ENCODE measurements at regions not wholly inside any gene's neighbourhood (a gene's known extent, or its start where the extent isn't known, plus 50 kb on each side); places are given as distances from the start of the nearest gene placed in this dataset.
A peak's percentile ranks its signal among the peaks of the same experiment; 100 is the strongest.

DNA sequence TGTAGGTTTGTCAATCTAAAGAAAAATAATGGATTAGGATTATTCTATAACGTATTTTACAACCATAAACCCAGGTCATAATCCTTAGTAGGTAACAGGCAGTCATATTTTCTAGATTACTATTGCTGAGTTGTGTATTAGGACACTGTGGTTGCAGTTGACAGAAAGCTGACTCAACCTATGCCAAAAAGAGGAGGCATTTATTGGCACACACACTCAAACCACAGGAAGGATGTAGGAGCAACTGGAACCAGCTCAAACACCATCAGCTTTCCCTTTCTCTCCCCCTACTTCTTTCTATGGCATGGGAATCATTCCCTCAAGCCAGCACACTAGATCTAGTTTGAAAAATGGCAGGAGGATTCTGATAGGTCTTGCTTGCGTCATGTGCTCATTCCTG lies 136.4 kb upstream of the FAM9C start:
- ATAC-seq (no peak), DNase-seq (no peak)
- no peak overlapping the region for H3K4me3 Mint-ChIP-seq
- H3K27me3 Mint-ChIP-seq (ENCODE audit: low read depth), result no peaks in the 10 kb centered on the region
- H3K9me3 Mint-ChIP-seq, result no peaks in the 10 kb centered on the region
- H3K4me1 Mint-ChIP-seq (ENCODE audit: low read depth), result peaks cover 4% of the 10 kb centered on the region
- H3K36me3 Mint-ChIP-seq (ENCODE audit: insufficient read depth), result no peaks in the 10 kb centered on the region

DNA sequence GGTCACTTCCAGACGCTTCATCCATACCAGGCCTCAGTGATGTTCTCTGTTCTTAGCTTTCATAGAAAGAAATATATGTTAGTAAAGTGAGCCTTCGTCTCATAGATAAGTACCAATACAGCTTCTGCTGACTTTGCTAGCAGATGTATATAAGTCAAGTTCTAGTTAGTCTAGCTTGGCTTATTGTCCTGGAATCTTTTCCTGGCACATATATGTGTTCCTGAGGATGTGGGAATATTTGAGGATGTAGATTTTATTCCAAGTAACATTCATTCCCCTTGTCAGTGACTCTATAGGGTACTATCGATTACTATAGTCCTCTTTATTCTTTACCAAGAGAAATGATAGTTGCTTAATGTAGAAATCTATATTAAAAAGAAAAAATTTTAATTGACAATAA lies 135.2 kb upstream of the FAM9C start:
- Mint-ChIP-seq H3K4me1 (ENCODE audit: low read depth) (peaks cover 4% of the 10 kb centered on the region), H3K27me3 (ENCODE audit: low read depth) (no peaks in the 10 kb centered on the region), H3K9me3 (no peaks in the 10 kb centered on the region), H3K4me3 (no peak overlapping the region), H3K36me3 (ENCODE audit: insufficient read depth) (no peaks in the 10 kb centered on the region)
- no peak for ATAC-seq
- no peak for DNase-seq

DNA sequence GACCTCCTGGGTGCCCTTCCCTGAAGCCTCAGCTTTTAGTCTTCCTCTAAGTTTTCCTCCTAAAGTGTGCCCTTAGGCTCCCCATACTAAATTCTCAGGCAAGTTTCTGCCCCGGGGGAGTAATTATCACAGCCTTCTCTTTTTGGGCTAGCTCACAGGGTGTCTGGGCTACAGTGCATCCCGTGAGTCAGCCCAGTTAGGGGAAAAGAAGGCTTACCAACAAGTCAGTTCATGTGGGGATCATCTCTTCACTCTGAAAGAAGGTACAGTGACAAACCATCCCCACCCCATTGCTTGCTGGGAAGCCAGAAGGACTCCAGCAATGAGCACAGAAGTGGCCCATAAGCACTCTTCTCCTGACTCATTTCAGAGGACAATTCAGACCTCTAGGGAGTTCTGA lies 134.7 kb upstream of the FAM9C start:
- ATAC-seq, result no peak
- no peak for DNase-seq
- no peaks in the 10 kb centered on the region for H3K27me3 Mint-ChIP-seq (ENCODE audit: low read depth)
- no peak overlapping the region for H3K4me3 Mint-ChIP-seq
- H3K4me1 Mint-ChIP-seq (ENCODE audit: low read depth), result peaks cover 4% of the 10 kb centered on the region
- no peaks in the 10 kb centered on the region for H3K36me3 Mint-ChIP-seq (ENCODE audit: insufficient read depth)
- H3K9me3 Mint-ChIP-seq, result no peaks in the 10 kb centered on the region

DNA sequence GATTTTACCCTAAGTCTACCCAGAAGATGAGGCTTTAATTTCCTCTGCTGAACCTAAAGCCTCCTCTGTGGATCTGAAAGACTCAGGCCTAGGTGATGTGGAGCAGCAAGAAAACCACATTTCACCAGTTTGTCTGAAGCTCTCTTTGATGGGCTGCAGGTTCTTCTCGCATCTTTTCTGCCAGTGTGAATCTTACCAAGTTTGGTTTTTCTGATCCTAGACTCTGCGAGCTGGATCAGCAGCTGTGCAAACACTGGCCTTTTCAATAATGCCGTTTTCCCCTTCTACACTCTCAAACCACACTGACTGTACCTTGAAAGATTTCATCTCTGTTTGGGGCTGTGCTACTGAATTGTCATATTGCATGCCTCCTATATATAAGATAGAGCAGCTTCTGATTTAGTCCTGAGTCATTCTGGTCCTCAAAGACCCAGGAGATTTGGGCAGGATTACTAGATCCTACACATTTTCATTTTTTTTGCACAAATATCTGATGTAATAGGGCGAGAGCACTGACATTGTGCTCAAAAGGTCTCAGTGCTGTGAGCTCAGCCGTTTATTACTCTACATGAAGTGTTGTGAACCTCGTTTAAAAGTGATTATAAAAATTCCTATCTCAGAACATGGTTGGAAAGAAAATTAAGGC lies 133.6 kb upstream of the FAM9C start:
- H3K4me3 Mint-ChIP-seq, result no peak overlapping the region
- no peaks in the 10 kb centered on the region for H3K9me3 Mint-ChIP-seq
- no peaks in the 10 kb centered on the region for H3K27me3 Mint-ChIP-seq (ENCODE audit: low read depth)
- DNase-seq, result no peak
- peaks cover 4% of the 10 kb centered on the region for H3K4me1 Mint-ChIP-seq (ENCODE audit: low read depth)
- ATAC-seq, result no peak
- no peaks in the 10 kb centered on the region for H3K36me3 Mint-ChIP-seq (ENCODE audit: insufficient read depth)

DNA sequence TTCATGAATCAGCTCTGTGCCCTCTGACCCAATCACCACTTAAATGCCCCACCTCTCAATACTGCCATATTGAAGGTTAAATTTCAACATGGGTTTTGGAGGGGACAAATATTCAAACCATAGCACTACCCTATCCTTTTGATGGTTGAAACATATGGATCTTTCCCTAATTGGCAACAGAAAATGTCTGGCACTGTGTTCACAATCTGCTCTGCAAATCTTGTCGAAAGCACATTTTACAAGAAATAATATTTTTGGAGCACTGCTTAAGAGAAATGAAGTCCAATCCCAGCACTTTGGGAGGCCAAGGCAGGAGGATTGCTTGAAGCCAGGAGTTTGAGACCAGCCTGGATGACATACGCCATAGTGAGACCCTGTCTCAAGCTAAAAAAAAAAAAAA lies 130.6 kb upstream of the FAM9C start:
- no peaks in the 10 kb centered on the region for H3K27me3 Mint-ChIP-seq (ENCODE audit: low read depth)
- H3K9me3 Mint-ChIP-seq, result no peaks in the 10 kb centered on the region
- ATAC-seq (no peak), DNase-seq (no peak)
- no peaks in the 10 kb centered on the region for H3K36me3 Mint-ChIP-seq (ENCODE audit: insufficient read depth)
- no peak overlapping the region for H3K4me3 Mint-ChIP-seq
- peaks cover 4% of the 10 kb centered on the region for H3K4me1 Mint-ChIP-seq (ENCODE audit: low read depth)

DNA sequence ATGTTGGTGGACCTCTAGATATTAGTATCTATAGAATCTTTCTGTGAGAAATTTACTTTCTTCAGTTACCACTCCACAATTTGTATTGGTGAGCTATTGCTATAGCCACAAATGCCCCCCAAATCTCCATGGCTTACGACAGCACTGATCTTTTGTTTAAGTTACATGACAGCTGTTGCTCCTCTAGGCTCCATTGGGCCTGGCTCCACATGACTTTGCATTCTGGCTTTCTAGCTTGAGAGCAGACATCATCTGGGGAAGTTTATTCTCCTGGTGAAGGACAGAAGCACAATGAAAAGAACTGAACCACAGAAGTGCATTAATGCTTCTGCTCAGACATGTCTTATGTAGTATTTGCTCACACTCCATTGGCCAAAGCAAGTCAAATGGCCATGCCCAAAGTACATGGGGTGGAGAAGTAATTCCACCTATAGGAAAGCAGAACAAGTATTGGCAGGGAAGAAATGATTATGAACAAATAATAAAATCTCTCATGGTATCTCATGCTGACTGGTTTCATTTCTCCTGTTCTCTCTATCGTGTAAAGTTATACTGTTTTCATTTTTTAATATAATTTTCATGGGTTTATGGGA lies 126.6 kb upstream of the FAM9C start:
- Mint-ChIP-seq H3K36me3 (ENCODE audit: insufficient read depth) (peaks cover 2% of the 10 kb centered on the region), H3K9me3 (no peaks in the 10 kb centered on the region), H3K4me3 (no peak overlapping the region), H3K4me1 (ENCODE audit: low read depth) (peaks cover 18% of the 10 kb centered on the region), H3K27me3 (ENCODE audit: low read depth) (no peaks in the 10 kb centered on the region)
- no peak for DNase-seq
- ATAC-seq, result no peak

DNA sequence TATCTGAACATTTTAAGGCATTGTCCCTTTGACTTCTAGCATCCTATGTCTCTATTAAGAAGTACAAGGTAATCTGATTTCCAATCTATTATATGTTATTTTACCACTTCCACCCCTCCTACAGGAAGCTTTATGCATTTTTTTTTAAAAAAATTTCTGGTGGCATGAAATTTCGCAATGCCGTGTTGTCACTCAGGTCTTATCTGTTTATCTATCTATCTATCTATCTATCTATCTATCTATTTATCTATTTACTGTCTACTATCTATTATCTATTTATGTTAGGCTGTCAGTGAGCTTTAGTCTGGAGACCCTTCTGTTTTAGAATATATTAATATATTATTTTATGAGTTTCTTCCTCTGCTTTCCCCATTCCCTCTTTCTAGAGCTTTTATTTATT lies 125.3 kb upstream of the FAM9C start:
- H3K36me3 Mint-ChIP-seq (ENCODE audit: insufficient read depth), result peaks cover 2% of the 10 kb centered on the region
- peaks cover 18% of the 10 kb centered on the region for H3K4me1 Mint-ChIP-seq (ENCODE audit: low read depth)
- H3K9me3 Mint-ChIP-seq, result no peaks in the 10 kb centered on the region
- ATAC-seq (no peak), DNase-seq (no peak)
- no peaks in the 10 kb centered on the region for H3K27me3 Mint-ChIP-seq (ENCODE audit: low read depth)
- H3K4me3 Mint-ChIP-seq, result no peak overlapping the region

DNA sequence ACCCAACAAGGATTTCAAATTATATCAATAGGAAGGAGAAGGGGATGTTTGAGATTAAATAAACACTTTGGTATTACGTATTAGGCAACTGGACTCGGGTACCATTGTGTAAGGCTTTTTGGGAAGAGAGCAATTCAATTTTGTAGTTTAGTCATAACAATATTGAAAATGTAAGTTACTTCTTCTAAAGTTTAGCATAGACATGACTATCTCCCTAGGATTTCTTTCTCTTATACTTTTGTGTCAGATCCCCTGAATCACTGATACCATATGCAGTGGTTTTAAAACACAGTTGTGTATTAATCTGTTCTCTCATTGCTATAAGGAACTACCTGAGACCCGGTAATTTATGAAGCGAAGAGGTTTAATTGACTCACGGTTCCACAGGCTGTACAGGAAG lies 123.8 kb upstream of the FAM9C start:
- DNase-seq (no peak), ATAC-seq (peak; percentile 69 to 71)
- peaks cover 2% of the 10 kb centered on the region for H3K36me3 Mint-ChIP-seq (ENCODE audit: insufficient read depth)
- H3K4me3 Mint-ChIP-seq, result peak overlapping the region; percentile 29
- H3K9me3 Mint-ChIP-seq, result no peaks in the 10 kb centered on the region
- no peaks in the 10 kb centered on the region for H3K27me3 Mint-ChIP-seq (ENCODE audit: low read depth)
- peaks cover 18% of the 10 kb centered on the region for H3K4me1 Mint-ChIP-seq (ENCODE audit: low read depth)

DNA sequence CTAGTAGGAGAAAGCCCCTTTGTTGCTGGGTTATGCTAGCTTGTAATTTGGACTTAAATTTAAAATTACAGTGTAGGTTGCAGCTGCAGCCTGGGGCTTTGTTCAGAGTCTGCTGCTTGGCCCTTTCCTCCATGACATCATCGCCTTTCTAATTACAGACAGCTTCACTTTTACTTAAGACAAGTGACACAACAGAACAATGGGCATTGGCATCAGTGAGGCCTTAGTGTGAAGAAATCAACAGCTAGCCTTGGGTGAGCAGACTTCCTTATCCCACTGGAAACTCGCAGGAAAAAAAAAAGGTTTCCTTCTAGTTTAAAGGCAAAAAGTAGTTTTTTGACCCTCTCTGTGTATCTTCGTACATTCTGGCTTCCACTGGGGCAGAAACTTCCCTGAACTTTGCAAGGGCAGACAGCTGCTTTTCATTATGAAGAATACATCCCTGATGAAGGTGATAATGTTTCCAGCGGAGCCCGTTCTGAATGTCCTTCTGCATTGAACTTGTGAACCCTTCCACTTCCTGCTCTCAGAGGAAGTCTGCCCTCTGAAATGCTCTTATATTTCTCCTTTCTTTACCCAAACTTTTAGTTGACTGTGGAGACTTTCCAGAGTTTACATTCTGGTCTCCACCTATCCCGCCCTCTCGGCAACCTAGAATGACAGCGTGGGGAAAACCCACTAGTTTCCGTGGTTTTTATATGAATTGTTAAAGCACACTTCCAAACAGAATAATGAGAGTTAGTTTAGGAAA lies 123.2 kb upstream of the FAM9C start:
- Mint-ChIP-seq H3K4me3 (peak overlapping the region; percentile 29), H3K4me1 (ENCODE audit: low read depth) (peaks cover 18% of the 10 kb centered on the region), H3K27me3 (ENCODE audit: low read depth) (no peaks in the 10 kb centered on the region), H3K36me3 (ENCODE audit: insufficient read depth) (peaks cover 2% of the 10 kb centered on the region), H3K9me3 (no peaks in the 10 kb centered on the region)
- no peak for DNase-seq
- ATAC-seq, result peak; percentile 55 to 70

DNA sequence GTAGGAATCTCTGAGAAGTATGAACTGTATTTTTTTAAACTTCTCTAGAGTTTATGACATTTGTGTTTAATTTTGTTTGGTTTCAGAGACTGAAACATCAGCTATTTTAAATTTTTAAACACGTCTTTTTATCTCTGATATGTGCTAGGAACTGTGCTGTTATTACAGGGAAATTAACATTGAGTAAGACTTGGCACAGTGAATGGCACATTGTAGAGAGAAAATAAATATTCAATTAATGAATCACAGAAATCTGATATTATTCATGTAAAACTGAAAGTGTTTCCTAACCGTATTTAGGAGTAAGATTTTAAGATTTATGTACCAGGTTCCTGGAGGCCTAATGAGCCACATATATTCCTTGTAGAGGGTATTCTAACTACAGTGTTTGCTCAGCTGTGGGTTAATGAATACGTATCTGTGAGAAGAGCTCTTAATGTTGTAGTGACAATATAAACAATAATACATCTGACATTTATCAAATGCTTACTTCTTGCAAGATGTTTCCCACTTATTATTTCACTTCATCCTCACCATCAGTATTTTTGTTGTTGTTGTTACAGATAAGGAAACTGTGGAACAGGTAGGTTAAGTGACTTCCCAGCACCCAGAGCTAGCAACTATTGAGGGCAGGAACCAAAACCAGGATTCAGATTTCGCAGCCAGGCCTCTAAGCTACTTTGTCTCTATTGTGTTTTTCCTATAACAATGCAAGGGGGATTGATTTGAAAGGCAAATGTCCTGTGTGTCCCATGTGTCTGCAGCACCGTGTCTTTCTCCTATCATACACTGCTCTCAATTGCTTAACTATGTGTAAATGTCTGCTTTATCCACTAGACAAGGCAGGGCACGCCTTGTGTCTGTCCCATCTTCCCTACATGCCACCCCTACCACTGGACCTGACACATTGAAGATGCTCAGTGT lies 121.1 kb upstream of the FAM9C start:
- DNase-seq (no peak), ATAC-seq (no peak)
- Mint-ChIP-seq H3K27me3 (ENCODE audit: low read depth) (no peaks in the 10 kb centered on the region), H3K36me3 (ENCODE audit: insufficient read depth) (peaks cover 2% of the 10 kb centered on the region), H3K4me1 (ENCODE audit: low read depth) (peaks cover 25% of the 10 kb centered on the region), H3K9me3 (no peaks in the 10 kb centered on the region), H3K4me3 (no peak overlapping the region)

DNA sequence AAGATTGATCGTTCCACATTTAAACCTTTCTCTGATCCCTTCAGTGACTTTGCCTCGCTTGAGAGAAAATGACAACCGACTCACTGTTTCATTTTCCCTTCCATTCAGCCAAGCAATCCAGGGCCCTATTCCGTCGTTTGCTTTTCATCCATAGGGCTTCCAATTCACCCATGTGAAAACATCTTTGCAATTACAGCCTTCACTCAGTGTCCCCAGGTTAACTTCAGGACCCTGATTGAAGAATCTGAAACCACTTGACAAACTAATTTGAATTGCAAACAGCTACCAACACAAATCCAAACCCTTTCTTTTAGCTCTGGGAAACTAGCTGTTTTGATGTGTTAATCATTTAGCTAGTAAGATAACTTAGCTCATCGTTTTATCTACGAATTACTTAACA lies 120.2 kb upstream of the FAM9C start:
- Mint-ChIP-seq H3K36me3 (ENCODE audit: insufficient read depth) (peaks cover 2% of the 10 kb centered on the region), H3K27me3 (ENCODE audit: low read depth) (no peaks in the 10 kb centered on the region), H3K4me1 (ENCODE audit: low read depth) (peaks cover 25% of the 10 kb centered on the region), H3K9me3 (no peaks in the 10 kb centered on the region), H3K4me3 (no peak overlapping the region)
- DNase-seq (no peak), ATAC-seq (no peak)

DNA sequence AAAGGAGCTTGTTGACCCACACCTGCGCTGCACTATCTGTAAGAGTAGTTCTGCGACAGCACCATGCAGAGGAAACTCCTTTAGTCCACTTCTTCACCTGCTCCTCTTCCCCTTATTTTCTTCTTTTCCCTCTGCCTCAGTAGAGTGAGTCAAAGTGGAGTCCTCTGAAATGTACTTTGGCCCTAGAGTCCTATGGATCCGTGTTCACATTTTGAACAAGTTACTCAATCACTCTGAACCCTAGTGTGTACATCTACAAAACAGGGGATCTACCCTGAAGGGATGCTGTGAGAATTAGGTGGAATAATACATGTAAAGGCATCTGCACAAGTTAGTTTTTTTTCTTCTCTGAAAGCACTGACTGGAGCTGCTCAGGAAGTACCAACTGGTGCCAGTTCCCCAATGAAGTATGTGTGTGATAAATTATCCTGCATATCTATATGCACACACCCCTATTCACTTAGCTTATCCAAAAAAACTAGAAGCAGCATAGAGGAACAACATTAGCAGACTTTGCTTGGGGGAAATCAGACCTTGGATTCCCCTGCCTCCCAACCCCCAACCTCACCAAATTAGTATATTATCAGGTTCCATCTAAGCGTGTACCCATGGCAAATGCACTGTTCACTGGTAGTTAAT lies 118.5 kb upstream of the FAM9C start:
- Mint-ChIP-seq H3K36me3 (ENCODE audit: insufficient read depth) (no peaks in the 10 kb centered on the region), H3K4me1 (ENCODE audit: low read depth) (peaks cover 14% of the 10 kb centered on the region), H3K9me3 (no peaks in the 10 kb centered on the region), H3K4me3 (no peak overlapping the region), H3K27me3 (ENCODE audit: low read depth) (no peaks in the 10 kb centered on the region)
- DNase-seq (no peak), ATAC-seq (no peak)

DNA sequence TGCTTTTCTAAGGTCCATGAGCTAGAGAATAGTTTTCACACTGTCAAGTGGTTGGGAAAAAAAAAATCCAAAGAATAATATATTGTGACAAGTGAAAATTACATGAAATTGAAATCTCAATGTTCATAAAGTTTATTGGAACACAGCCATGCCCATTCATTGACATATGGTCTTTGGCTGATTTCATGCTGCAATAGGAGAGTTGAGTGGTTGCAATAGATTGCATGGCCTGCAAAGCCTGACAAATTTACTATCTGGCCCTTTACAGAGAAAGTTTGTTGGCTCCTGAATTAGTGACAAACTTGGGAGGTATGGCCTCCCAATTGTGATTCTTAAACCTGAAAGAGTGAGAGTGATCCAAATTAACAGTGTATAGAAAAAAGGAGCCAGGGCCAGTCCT lies 115.5 kb upstream of the FAM9C start:
- H3K4me3 Mint-ChIP-seq, result no peak overlapping the region
- DNase-seq, result no peak
- H3K27me3 Mint-ChIP-seq (ENCODE audit: low read depth), result no peaks in the 10 kb centered on the region
- no peaks in the 10 kb centered on the region for H3K9me3 Mint-ChIP-seq
- H3K4me1 Mint-ChIP-seq (ENCODE audit: low read depth), result peaks cover 7% of the 10 kb centered on the region
- H3K36me3 Mint-ChIP-seq (ENCODE audit: insufficient read depth), result no peaks in the 10 kb centered on the region
- no peak for ATAC-seq

DNA sequence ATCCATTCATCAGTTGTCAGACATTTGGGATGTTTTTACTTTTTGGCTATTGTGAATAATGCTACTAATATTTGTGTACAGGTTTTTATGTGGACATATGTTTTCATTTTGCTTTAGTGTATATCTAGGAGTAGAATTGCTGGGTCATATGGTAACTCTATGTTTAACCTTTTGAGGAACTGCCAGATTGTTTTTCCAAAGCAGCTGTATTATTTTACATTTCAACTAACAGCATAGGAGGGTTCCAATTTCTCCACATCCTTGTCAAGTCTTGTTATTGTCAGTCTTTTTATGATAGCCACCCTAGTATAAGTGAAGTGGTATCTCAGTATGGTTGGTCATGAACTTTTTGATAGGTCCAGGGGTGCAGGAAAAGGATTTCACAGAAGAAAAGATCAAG lies 114.5 kb upstream of the FAM9C start:
- no peak overlapping the region for H3K4me3 Mint-ChIP-seq
- H3K36me3 Mint-ChIP-seq (ENCODE audit: insufficient read depth), result peaks cover 2% of the 10 kb centered on the region
- ATAC-seq (no peak), DNase-seq (no peak)
- H3K4me1 Mint-ChIP-seq (ENCODE audit: low read depth), result peaks cover 7% of the 10 kb centered on the region
- peaks cover 4% of the 10 kb centered on the region for H3K9me3 Mint-ChIP-seq
- H3K27me3 Mint-ChIP-seq (ENCODE audit: low read depth), result no peaks in the 10 kb centered on the region

Measured in activated T-cell treated with anti-CD3 and anti-CD28 coated beads, Interleukin-2, amount 50 U/mL, for 4 hours (primary cell).